Aorta (tissue), 5 donors: ENCODE measurements at regions not wholly inside any gene's neighbourhood (a gene's known extent, or its start where the extent isn't known, plus 50 kb on each side); places are given as distances from the start of the nearest gene placed in this dataset.
"Not testable (repeated sequence)": the region's sequence is repeated elsewhere in the genome, so short reads cannot be mapped to it uniquely, and the experiment has no call there.

ENCODE experiments used
- ATAC-seq: fragments of 200-7000 bp; cut with Tn5 transposase; one replicate; pipeline ENCODE4 v1.9.1; 2022; ENCODE audit warnings: moderate library complexity; ENCODE audit not compliant: low FRiP score
- DNase-seq, 2 donors: peaks; one replicate each; pipeline ENCODE4 v3.0.0-alpha.2; 2020
- H3K27ac ChIP-seq, 2 donors: one replicate each; pipeline ENCODE4 v1.5.1; 2013; ENCODE audit warnings: low read length in 2 of 2, mild to moderate bottlenecking in 2 of 2, moderate library complexity in 2 of 2, control low read depth in 1 of 2, inconsistent platforms in 1 of 2, low read depth in 1 of 2
- H3K27me3 ChIP-seq, 2 donors: one replicate each; pipeline ENCODE4 v1.6.1; 2013; ENCODE audit warnings: control low read depth in 1 of 2, low read length in 1 of 2, mild to moderate bottlenecking in 1 of 2, moderate library complexity in 1 of 2; ENCODE audit not compliant: insufficient read depth in 2 of 2, control insufficient read depth in 1 of 2
- H3K36me3 ChIP-seq, 2 donors: one replicate each; pipeline ENCODE4 v1.6.1; 2013; ENCODE audit warnings: control low read depth in 1 of 2, low read length in 1 of 2, mild to moderate bottlenecking in 1 of 2; ENCODE audit not compliant: insufficient read depth in 2 of 2, control insufficient read depth in 1 of 2
- H3K4me1 ChIP-seq, 2 donors: one replicate each; pipeline ENCODE4 v1.6.1; 2013; ENCODE audit warnings: low read length in 2 of 2, control low read depth in 1 of 2, mild to moderate bottlenecking in 1 of 2, moderate library complexity in 1 of 2; ENCODE audit not compliant: insufficient read depth in 2 of 2, control insufficient read depth in 1 of 2
- H3K4me3 ChIP-seq, 2 donors: one replicate each; pipeline ENCODE4 v1.5.1; 2013; ENCODE audit warnings: low read length in 2 of 2, control low read depth in 1 of 2, mild to moderate bottlenecking in 1 of 2
- H3K9me3 ChIP-seq: one replicate; pipeline ENCODE4 v1.6.1; 2013; ENCODE audit warnings: mild to moderate bottlenecking, low read length; ENCODE audit not compliant: control insufficient read depth
- WGBS, 2 donors: extraction: QIAGEN DNeasy Blood & Tissue Kit; methylation state at CpG; one replicate each; pipeline ENCODE4 v1.1.7; 2013; 5-methylcytosine and 5-hydroxymethylcytosine counted together
- intact Hi-C, 2 donors: fragments of 100-400 bp; cut with DNase I; formaldehyde crosslinking; loops; one replicate each; pipeline versions ENCODE4 v1.14.2 to v1.15.0; 2022
- donor health status: healthy with polysubstance abuse.
- donor health status: Bipolar disorder and iron deficiency.
- donor health status: DM: no; HTN: no; CAD: no.
- donor health status: DM: no; HTN: no; CAD: no.
- donor health status: DM: yes; HTN: yes; CAD: no.

GRCh38 chr5:154607746-154608145, 129.7 kb upstream of the HAND1 start:
- Histone ChIP-seq H3K27ac (no peak overlapping the region), H3K9me3 (no peaks in the 10 kb centered on the region), H3K36me3 (no peaks in the 10 kb centered on the region), H3K27me3 (no peaks in the 10 kb centered on the region), H3K4me3 (no peak overlapping the region), H3K4me1 (no peaks in the 10 kb centered on the region)
- intact Hi-C loops, result no loop called here
- DNase-seq (no peak), ATAC-seq (no peak)
- WGBS, 2 donors, result 87 to 91% methylated on average over 4 of the region's 4 CpGs

- no peak overlapping the region for H3K27ac ChIP-seq
- no peak for DNase-seq
- WGBS, 2 donors, result 83% methylated on average over 4 of the region's 4 CpGs
- no peak overlapping the region for H3K4me3 ChIP-seq
- H3K36me3 ChIP-seq, result no peaks in the 10 kb centered on the region
- no peaks in the 10 kb centered on the region for H3K27me3 ChIP-seq
- no peaks in the 10 kb centered on the region for H3K4me1 ChIP-seq
- intact Hi-C loops, result no loop called here
- H3K9me3 ChIP-seq, result no peaks in the 10 kb centered on the region
- ATAC-seq, result no peak
These were observed 128.2 kb upstream of the HAND1 start for GRCh38 chr5:154606246-154606645.

- H3K36me3 ChIP-seq, result no peaks in the 10 kb centered on the region
- 1 to 2% methylated on average over 20 of the region's 20 CpGs for WGBS, 2 donors
- H3K27me3 ChIP-seq, result no peaks in the 10 kb centered on the region
- no peak for ATAC-seq
- no peaks in the 10 kb centered on the region for H3K9me3 ChIP-seq
- peak; percentile 56 to 80 for DNase-seq
- H3K27ac ChIP-seq, result no peak overlapping the region
- H3K4me3 ChIP-seq, result no peak overlapping the region
- intact Hi-C loops, result no loop called here
- H3K4me1 ChIP-seq, result no peaks in the 10 kb centered on the region
These were observed 126.1 kb upstream of the HAND1 start for GRCh38 chr5:154603953-154604679.

DNA sequence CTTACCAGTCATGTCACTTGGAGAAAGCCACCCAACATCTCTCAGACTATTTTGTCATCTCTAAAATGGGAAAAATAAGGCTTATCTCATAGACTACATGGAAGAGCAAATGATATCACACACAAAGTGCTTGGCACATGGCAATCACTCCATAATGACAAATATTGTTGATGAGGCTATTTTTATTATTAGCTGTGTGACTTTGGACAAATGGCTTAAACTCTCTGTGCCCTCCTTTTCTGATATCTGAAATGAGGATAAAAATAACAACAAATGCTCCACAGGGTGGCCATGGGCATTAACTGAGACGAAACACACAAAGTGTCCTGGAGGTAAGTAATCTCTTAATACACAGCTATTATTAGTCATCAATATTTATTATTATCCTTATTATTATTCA, 125.5 kb upstream of the HAND1 start:
- no peaks in the 10 kb centered on the region for H3K27me3 ChIP-seq
- intact Hi-C loops, result no loop called here
- H3K36me3 ChIP-seq, result no peaks in the 10 kb centered on the region
- no peak for DNase-seq
- 66 to 71% methylated on average over 1 of the region's 1 CpG for WGBS, 2 donors
- H3K4me1 ChIP-seq, result no peaks in the 10 kb centered on the region
- no peak for ATAC-seq
- H3K27ac ChIP-seq, result no peak overlapping the region
- no peaks in the 10 kb centered on the region for H3K9me3 ChIP-seq
- H3K4me3 ChIP-seq, result no peak overlapping the region

DNA sequence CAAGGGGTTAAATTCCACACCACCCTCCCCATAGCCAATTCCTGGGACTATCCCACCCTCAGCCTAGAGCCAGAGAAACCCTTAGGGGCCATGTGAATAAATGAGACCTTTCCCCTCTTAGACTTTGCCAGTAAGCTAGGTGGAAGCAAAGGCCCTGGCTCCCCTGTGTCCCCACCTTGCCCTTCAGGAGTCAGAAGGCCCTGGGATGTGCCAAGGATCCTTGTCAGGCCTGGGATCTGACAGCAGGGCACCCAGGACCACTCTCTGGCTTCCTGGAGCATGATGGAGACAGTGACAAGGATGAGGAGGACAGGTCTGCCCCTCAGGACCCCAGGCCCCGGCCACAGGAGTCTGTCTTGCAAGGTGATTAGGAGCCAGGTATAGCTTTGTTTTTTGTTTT, 125.0 kb upstream of the HAND1 start:
- H3K4me1 ChIP-seq, result no peaks in the 10 kb centered on the region
- intact Hi-C loops, result no loop called here
- no peak for ATAC-seq

DNA sequence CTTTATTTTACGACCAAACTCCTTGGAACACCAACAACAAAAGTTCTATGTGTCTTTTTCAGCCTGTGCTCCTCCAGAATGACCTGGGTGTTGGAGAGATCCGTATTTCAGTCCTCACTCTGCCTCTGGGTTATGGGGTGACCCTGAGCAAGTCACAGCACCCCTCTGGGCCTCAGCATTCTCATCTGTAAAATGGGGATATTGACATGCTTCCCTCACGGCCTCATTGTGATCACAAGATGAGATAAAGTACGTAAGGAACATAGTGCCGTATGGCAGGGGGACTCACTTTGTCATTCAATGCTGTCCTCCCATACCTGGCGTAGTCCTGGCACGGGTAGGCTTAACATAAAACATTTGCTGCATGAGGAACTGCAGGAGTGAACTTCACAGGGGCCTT, 123.0 kb upstream of the HAND1 start:
- no peak overlapping the region for H3K4me3 ChIP-seq
- H3K27ac ChIP-seq, result no peak overlapping the region
- no peaks in the 10 kb centered on the region for H3K4me1 ChIP-seq
- 86 to 90% methylated on average over 7 of the region's 7 CpGs for WGBS, 2 donors
- intact Hi-C loops, result no loop called here
- DNase-seq (no peak), ATAC-seq (no peak)
- H3K9me3 ChIP-seq, result no peaks in the 10 kb centered on the region
- no peaks in the 10 kb centered on the region for H3K27me3 ChIP-seq
- no peaks in the 10 kb centered on the region for H3K36me3 ChIP-seq

More for the DNA sequence above, 125.0 kb upstream of the HAND1 start:
- Histone ChIP-seq H3K4me3 (no peak overlapping the region), H3K36me3 (no peaks in the 10 kb centered on the region), H3K27ac (no peak overlapping the region), H3K9me3 (no peaks in the 10 kb centered on the region), H3K27me3 (no peaks in the 10 kb centered on the region)
- 92 to 100% methylated on average over 1 of the region's 1 CpG for WGBS, 2 donors
- no peak for DNase-seq

GRCh38 chr5:154598021-154598420, 120.0 kb upstream of the HAND1 start:
- 87 to 93% methylated on average over 2 of the region's 2 CpGs for WGBS, 2 donors
- Histone ChIP-seq H3K9me3 (no peaks in the 10 kb centered on the region), H3K4me1 (no peaks in the 10 kb centered on the region), H3K27me3 (no peaks in the 10 kb centered on the region), H3K4me3 (no peak overlapping the region), H3K36me3 (no peaks in the 10 kb centered on the region), H3K27ac (no peak overlapping the region)
- intact Hi-C loops, result no loop called here
- ATAC-seq (no peak), DNase-seq (no peak)

- DNase-seq, H3K4me3 ChIP-seq, ATAC-seq, H3K4me1 ChIP-seq, H3K27ac ChIP-seq, H3K27me3 ChIP-seq, H3K9me3 ChIP-seq, H3K36me3 ChIP-seq, intact Hi-C loops: not testable (repeated sequence)
- 84 to 86% methylated on average over 5 of the region's 5 CpGs for WGBS, 2 donors
These were observed 118.8 kb upstream of the HAND1 start for GRCh38 chr5:154596844-154597243.

GRCh38 chr5:154595662-154596061, 117.6 kb upstream of the HAND1 start:
- H3K27ac ChIP-seq, result no peak overlapping the region
- DNase-seq (no peak), ATAC-seq (no peak)
- H3K36me3 ChIP-seq, result no peaks in the 10 kb centered on the region
- intact Hi-C loops, result no loop called here
- H3K9me3 ChIP-seq, result no peaks in the 10 kb centered on the region
- H3K4me3 ChIP-seq, result no peak overlapping the region
- H3K27me3 ChIP-seq, result no peaks in the 10 kb centered on the region
- no peaks in the 10 kb centered on the region for H3K4me1 ChIP-seq
- WGBS, 2 donors, result 51 to 63% methylated on average over 9 of the region's 9 CpGs
